SJCRH30 (cell line): ENCODE measurements at regions not wholly inside any gene's neighbourhood (a gene's known extent, or its start where the extent isn't known, plus 50 kb on each side); places are given as distances from the start of the nearest gene placed in this dataset.

Experiments
- DNase-seq, 2 experiments: peaks; one replicate each; pipeline ENCODE4 v3.0.0-alpha.2; 2015 to 2020
- H3K27ac ChIP-seq: fragments of 250-450 bp; sonication (Bioruptor Pico); 2 replicates; pipeline ENCODE4 v1.5.1; 2020; ENCODE audit warnings: mild to moderate bottlenecking, moderate library complexity
- H3K27me3 ChIP-seq: fragments of 250-450 bp; sonication (Bioruptor Pico); 2 replicates; pipeline ENCODE4 v1.5.1; 2020; ENCODE audit warnings: mild to moderate bottlenecking, moderate library complexity
- H3K36me3 ChIP-seq: fragments of 250-450 bp; sonication (Bioruptor Pico); 2 replicates; pipeline ENCODE4 v1.5.1; 2020; ENCODE audit warnings: mild to moderate bottlenecking, moderate library complexity
- H3K4me1 ChIP-seq: fragments of 250-450 bp; sonication (Bioruptor Pico); 2 replicates; pipeline ENCODE4 v1.5.1; 2020; ENCODE audit warnings: mild to moderate bottlenecking, moderate library complexity
- H3K4me3 ChIP-seq: fragments of 250-450 bp; sonication (Bioruptor Pico); 2 replicates; pipeline ENCODE4 v1.5.1; 2020; ENCODE audit warnings: mild to moderate bottlenecking, moderate library complexity
- H3K9me3 ChIP-seq: fragments of 250-450 bp; sonication (Bioruptor Pico); replicated peaks from 2 replicates; pipeline ENCODE4 v1.5.1; 2020; ENCODE audit warnings: mild to moderate bottlenecking, moderate library complexity

GRCh38 chr5:24831989-24832388 is 187.2 kb upstream of the CDH10 start:
- H3K4me3 ChIP-seq = no peak overlapping the region
- H3K27me3 ChIP-seq = no peaks in the 10 kb centered on the region
- no peaks in the 10 kb centered on the region for H3K4me1 ChIP-seq
- H3K27ac ChIP-seq = no peak overlapping the region
- no peak for DNase-seq
- no peaks in the 10 kb centered on the region for H3K9me3 ChIP-seq
- H3K36me3 ChIP-seq = no peaks in the 10 kb centered on the region

GRCh38 chr5:24823625-24824024 is 178.8 kb upstream of the CDH10 start:
- no peaks in the 10 kb centered on the region for H3K4me1 ChIP-seq

GRCh38 chr5:24819841-24820240 is 175.1 kb upstream of the CDH10 start:
- no peaks in the 10 kb centered on the region for H3K4me1 ChIP-seq
- H3K36me3 ChIP-seq = no peaks in the 10 kb centered on the region
- no peak overlapping the region for H3K27ac ChIP-seq
- no peaks in the 10 kb centered on the region for H3K27me3 ChIP-seq
- DNase-seq = no peak
- H3K9me3 ChIP-seq = no peaks in the 10 kb centered on the region
- no peak overlapping the region for H3K4me3 ChIP-seq

More at GRCh38 chr5:24823625-24824024, 178.8 kb upstream of the CDH10 start:
- Histone ChIP-seq H3K36me3 (no peaks in the 10 kb centered on the region), H3K4me3 (no peak overlapping the region), H3K27ac (no peak overlapping the region), H3K27me3 (no peaks in the 10 kb centered on the region), H3K9me3 (no peaks in the 10 kb centered on the region)
- DNase-seq = peak in 1 of 2 experiments; percentile 1

GRCh38 chr5:24817966-24818365 is 173.2 kb upstream of the CDH10 start:
- Histone ChIP-seq H3K27me3 (no peaks in the 10 kb centered on the region), H3K4me1 (no peaks in the 10 kb centered on the region), H3K9me3 (no peaks in the 10 kb centered on the region), H3K4me3 (no peak overlapping the region), H3K27ac (no peak overlapping the region), H3K36me3 (no peaks in the 10 kb centered on the region)
- DNase-seq = no peak

GRCh38 chr5:24816206-24816605 is 171.4 kb upstream of the CDH10 start:
- H3K9me3 ChIP-seq = no peaks in the 10 kb centered on the region
- no peaks in the 10 kb centered on the region for H3K27me3 ChIP-seq
- H3K27ac ChIP-seq = no peak overlapping the region
- H3K36me3 ChIP-seq = no peaks in the 10 kb centered on the region
- no peak overlapping the region for H3K4me3 ChIP-seq
- no peak for DNase-seq
- no peaks in the 10 kb centered on the region for H3K4me1 ChIP-seq

- Histone ChIP-seq H3K4me3 (no peak overlapping the region), H3K9me3 (no peaks in the 10 kb centered on the region), H3K36me3 (no peaks in the 10 kb centered on the region), H3K27ac (no peak overlapping the region), H3K27me3 (no peaks in the 10 kb centered on the region), H3K4me1 (no peaks in the 10 kb centered on the region)
- DNase-seq = no peak
Measured at GRCh38 chr5:24805230-24805629, 160.5 kb upstream of the CDH10 start.

GRCh38 chr5:24804221-24804681 is 159.5 kb upstream of the CDH10 start:
- no peaks in the 10 kb centered on the region for H3K36me3 ChIP-seq
- H3K4me3 ChIP-seq = no peak overlapping the region
- no peak for DNase-seq
- no peaks in the 10 kb centered on the region for H3K9me3 ChIP-seq
- no peaks in the 10 kb centered on the region for H3K4me1 ChIP-seq
- H3K27me3 ChIP-seq = no peaks in the 10 kb centered on the region
- H3K27ac ChIP-seq = no peak overlapping the region

GRCh38 chr5:24791326-24791725 is 146.5 kb upstream of the CDH10 start:
- no peak for DNase-seq
- Histone ChIP-seq H3K4me1 (no peaks in the 10 kb centered on the region), H3K36me3 (no peaks in the 10 kb centered on the region), H3K27me3 (no peaks in the 10 kb centered on the region), H3K4me3 (no peak overlapping the region), H3K9me3 (no peaks in the 10 kb centered on the region), H3K27ac (no peak overlapping the region)

GRCh38 chr5:24789611-24790351 is 145.0 kb upstream of the CDH10 start:
- Histone ChIP-seq H3K9me3 (no peaks in the 10 kb centered on the region), H3K4me3 (no peak overlapping the region), H3K4me1 (no peaks in the 10 kb centered on the region), H3K27me3 (no peaks in the 10 kb centered on the region), H3K27ac (no peak overlapping the region), H3K36me3 (no peaks in the 10 kb centered on the region)
- no peak for DNase-seq

GRCh38 chr5:24788829-24789514 is 144.2 kb upstream of the CDH10 start:
- H3K9me3 ChIP-seq = no peaks in the 10 kb centered on the region
- no peaks in the 10 kb centered on the region for H3K27me3 ChIP-seq
- H3K4me3 ChIP-seq = no peak overlapping the region
- no peaks in the 10 kb centered on the region for H3K36me3 ChIP-seq
- DNase-seq = no peak
- H3K4me1 ChIP-seq = no peaks in the 10 kb centered on the region
- no peak overlapping the region for H3K27ac ChIP-seq

- Histone ChIP-seq H3K27me3 (no peaks in the 10 kb centered on the region), H3K9me3 (no peaks in the 10 kb centered on the region), H3K4me1 (no peaks in the 10 kb centered on the region), H3K36me3 (no peaks in the 10 kb centered on the region), H3K4me3 (no peak overlapping the region), H3K27ac (no peak overlapping the region)
- no peak for DNase-seq
Measured at GRCh38 chr5:24786108-24786507, 141.3 kb upstream of the CDH10 start.

- H3K4me3 ChIP-seq = no peak overlapping the region
- H3K36me3 ChIP-seq = no peaks in the 10 kb centered on the region
- no peaks in the 10 kb centered on the region for H3K9me3 ChIP-seq
- no peaks in the 10 kb centered on the region for H3K4me1 ChIP-seq
- H3K27ac ChIP-seq = no peak overlapping the region
- no peaks in the 10 kb centered on the region for H3K27me3 ChIP-seq
- no peak for DNase-seq
Measured at GRCh38 chr5:24783596-24783995, 138.8 kb upstream of the CDH10 start.

GRCh38 chr5:24777392-24777791 is 132.6 kb upstream of the CDH10 start:
- Histone ChIP-seq H3K4me1 (no peaks in the 10 kb centered on the region), H3K4me3 (no peak overlapping the region), H3K9me3 (no peaks in the 10 kb centered on the region), H3K36me3 (no peaks in the 10 kb centered on the region), H3K27ac (no peak overlapping the region), H3K27me3 (no peaks in the 10 kb centered on the region)
- DNase-seq = no peak

GRCh38 chr5:24773261-24773660 is 128.5 kb upstream of the CDH10 start:
- H3K4me1 ChIP-seq = no peaks in the 10 kb centered on the region
- no peaks in the 10 kb centered on the region for H3K9me3 ChIP-seq
- H3K36me3 ChIP-seq = no peaks in the 10 kb centered on the region
- H3K27ac ChIP-seq = no peak overlapping the region
- H3K4me3 ChIP-seq = no peak overlapping the region
- no peaks in the 10 kb centered on the region for H3K27me3 ChIP-seq
- no peak for DNase-seq

- Histone ChIP-seq H3K9me3 (no peaks in the 10 kb centered on the region), H3K4me3 (no peak overlapping the region), H3K36me3 (no peaks in the 10 kb centered on the region)
Measured at GRCh38 chr5:24767086-24767485, 122.3 kb upstream of the CDH10 start.

GRCh38 chr5:24765219-24765618 is 120.4 kb upstream of the CDH10 start:
- no peaks in the 10 kb centered on the region for H3K4me1 ChIP-seq
- no peak for DNase-seq
- H3K36me3 ChIP-seq = no peaks in the 10 kb centered on the region
- H3K27me3 ChIP-seq = no peaks in the 10 kb centered on the region
- no peak overlapping the region for H3K27ac ChIP-seq
- no peaks in the 10 kb centered on the region for H3K9me3 ChIP-seq
- no peak overlapping the region for H3K4me3 ChIP-seq

More at GRCh38 chr5:24767086-24767485, 122.3 kb upstream of the CDH10 start:
- no peak for DNase-seq
- no peak overlapping the region for H3K27ac ChIP-seq
- no peaks in the 10 kb centered on the region for H3K4me1 ChIP-seq
- H3K27me3 ChIP-seq = no peaks in the 10 kb centered on the region
